Mononuclear cell (primary cell): ENCODE measurements at regions not wholly inside any gene's neighbourhood (a gene's known extent, or its start where the extent isn't known, plus 50 kb on each side); places are given as distances from the start of the nearest gene placed in this dataset.
"Not testable (repeated sequence)": the region's sequence is repeated elsewhere in the genome, so short reads cannot be mapped to it uniquely, and the experiment has no call there.

ENCODE experiments used
- H3K27me3 ChIP-seq: 2 replicates; pipeline ENCODE4 v1.6.0; 2011; ENCODE audit warnings: low read length, control low read depth; ENCODE audit not compliant: insufficient read depth
- H3K4me1 ChIP-seq: 2 replicates; pipeline ENCODE4 v1.5.1; 2011; ENCODE audit warnings: mild to moderate bottlenecking, low read length, control low read depth; ENCODE audit not compliant: insufficient read depth
- H3K4me3 ChIP-seq: 2 replicates; pipeline ENCODE4 v1.5.1; 2011; ENCODE audit warnings: mild to moderate bottlenecking, low read length, moderate library complexity
- H3K9me3 ChIP-seq: 2 replicates; pipeline ENCODE4 v1.5.1; 2011; ENCODE audit warnings: low read depth, mild to moderate bottlenecking, control low read depth, low read length

DNA sequence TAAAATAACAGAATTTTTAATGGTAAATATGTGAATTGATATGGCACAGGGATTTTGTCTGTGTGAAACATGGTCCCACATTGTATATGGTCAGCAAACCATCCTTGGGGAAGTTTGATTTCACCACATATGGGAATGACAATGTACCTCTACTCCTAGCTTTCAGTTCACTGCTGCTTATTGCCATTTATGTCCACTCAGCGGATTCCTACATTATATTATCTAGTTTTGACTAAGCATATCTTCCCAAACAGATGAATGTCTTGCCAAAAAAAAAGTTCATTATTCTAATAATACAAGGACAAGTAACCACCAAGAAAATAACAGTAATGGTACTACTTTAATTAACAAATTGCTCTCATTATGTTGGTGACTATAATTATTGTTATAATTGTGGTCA is 1521.6 kb downstream of the MAT2B start:
- no peak overlapping the region for H3K4me3 ChIP-seq
- no peaks in the 10 kb centered on the region for H3K27me3 ChIP-seq
- no peaks in the 10 kb centered on the region for H3K9me3 ChIP-seq
- no peaks in the 10 kb centered on the region for H3K4me1 ChIP-seq

DNA sequence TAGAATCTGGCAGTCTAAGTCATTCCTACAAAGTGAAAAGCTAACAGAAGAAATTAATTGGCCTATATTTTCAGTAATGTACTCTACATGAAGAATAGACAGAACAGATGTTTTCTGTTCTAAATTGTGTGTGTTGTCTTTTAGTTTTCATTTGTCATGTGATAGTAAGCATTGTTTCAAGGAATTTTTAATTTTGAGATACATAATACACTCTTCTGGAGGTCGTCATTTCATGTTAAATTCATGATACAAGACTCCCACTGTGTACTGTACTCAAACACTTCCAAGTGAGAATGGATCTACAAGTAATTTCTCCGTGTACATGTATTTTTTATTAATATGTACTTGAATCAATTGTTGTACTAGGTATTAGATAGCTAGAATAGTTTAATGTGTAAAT is 1522.9 kb downstream of the MAT2B start:
- Histone ChIP-seq H3K9me3 (no peaks in the 10 kb centered on the region), H3K27me3 (no peaks in the 10 kb centered on the region), H3K4me3 (no peak overlapping the region), H3K4me1 (no peaks in the 10 kb centered on the region)

DNA sequence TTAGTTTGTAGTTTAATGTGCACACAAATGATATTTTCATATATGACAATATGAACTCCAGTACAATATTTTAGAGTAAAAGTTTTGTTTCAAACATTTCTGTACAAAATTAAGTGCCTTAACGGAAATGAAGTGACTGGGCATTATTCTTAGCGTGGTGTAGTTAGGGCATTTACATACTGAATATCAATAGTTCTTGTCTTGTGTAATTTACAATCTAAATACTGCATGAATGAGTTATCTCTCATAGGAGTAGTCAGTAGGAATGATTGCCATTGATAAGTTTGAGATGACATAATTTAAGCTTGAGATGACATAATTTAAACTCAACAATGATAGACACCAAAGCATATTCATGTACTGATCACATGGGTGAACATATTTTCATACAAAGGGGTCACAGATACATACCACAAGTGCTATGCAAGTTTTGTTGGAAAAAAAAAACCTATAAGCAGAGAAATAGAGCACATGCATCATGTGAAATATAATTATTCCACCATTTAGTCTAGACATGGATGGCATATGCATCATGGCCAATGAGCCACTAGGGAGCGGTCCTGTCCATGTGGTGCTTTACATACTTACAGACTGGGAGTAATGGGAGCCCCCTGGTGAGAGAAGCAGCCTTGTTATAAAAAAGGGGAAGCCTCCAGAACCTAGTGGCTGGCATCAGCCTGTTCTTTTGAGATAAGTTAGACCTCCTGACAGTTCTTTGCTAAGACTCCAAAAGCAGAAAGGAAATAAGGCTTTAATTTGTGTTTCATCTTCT is 1523.9 kb downstream of the MAT2B start:
- no peaks in the 10 kb centered on the region for H3K4me1 ChIP-seq
- H3K27me3 ChIP-seq: no peaks in the 10 kb centered on the region
- H3K9me3 ChIP-seq: no peaks in the 10 kb centered on the region
- no peak overlapping the region for H3K4me3 ChIP-seq

DNA sequence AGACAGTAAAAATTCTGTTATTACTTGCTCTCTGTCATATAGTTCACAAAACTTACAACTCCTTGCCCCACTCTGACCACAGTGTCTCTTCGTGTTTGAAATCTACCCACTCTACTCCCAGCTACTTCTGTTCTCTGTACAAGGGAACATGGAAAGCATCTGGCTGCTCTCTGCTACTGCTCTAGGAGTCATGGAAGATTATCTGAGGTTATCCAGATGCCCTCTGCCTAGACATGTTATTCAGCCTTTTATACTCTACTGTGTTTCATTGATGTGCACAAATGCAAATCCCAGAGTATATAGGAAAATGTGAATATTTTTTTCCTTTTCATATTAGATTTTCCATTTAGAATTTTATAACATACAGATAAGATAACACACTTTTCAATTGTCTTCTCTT is 1525.6 kb downstream of the MAT2B start:
- H3K4me3 ChIP-seq: no peak overlapping the region
- no peaks in the 10 kb centered on the region for H3K9me3 ChIP-seq
- H3K4me1 ChIP-seq: no peaks in the 10 kb centered on the region
- no peaks in the 10 kb centered on the region for H3K27me3 ChIP-seq

DNA sequence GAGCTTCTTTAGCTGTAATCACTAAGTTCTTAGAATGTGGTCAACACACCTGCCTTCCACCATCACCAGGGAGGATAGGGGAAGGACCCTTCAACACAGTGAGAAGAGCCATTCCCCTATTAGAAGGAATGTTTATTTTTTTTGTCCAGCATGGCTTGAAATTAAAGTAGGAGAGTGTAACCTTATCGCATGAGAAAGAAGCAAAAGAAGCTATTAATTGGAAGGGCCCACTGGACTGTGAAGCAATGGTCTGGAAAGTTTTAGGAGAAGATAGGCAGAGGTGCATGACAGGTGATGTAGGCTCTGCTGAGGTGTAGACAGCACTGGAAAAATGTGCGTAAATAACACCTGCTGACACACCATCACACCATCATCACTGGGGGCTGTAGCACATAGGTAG is 1526.0 kb downstream of the MAT2B start:
- Histone ChIP-seq H3K4me3 (no peak overlapping the region), H3K9me3 (no peaks in the 10 kb centered on the region), H3K4me1 (no peaks in the 10 kb centered on the region), H3K27me3 (no peaks in the 10 kb centered on the region)

DNA sequence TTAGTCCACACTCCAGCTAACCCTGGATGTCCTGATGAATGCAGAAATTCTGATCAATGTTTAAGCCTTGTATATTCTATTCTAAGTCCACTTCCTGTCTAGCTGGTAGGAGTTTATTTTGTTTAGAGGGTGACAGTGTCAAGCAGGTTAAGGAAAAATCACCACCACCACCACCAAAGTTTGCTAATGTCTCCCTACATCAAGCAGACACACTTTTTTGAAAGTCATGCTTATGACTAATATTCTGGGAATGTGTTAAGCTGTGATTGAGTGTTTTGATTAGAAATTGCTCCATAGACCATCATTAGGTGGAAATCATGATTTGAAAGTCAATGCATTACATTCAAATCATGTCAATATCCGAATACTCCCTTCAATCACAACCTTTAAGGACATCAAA is 1530.1 kb downstream of the MAT2B start:
- no peaks in the 10 kb centered on the region for H3K27me3 ChIP-seq
- no peaks in the 10 kb centered on the region for H3K9me3 ChIP-seq
- no peaks in the 10 kb centered on the region for H3K4me1 ChIP-seq
- no peak overlapping the region for H3K4me3 ChIP-seq

DNA sequence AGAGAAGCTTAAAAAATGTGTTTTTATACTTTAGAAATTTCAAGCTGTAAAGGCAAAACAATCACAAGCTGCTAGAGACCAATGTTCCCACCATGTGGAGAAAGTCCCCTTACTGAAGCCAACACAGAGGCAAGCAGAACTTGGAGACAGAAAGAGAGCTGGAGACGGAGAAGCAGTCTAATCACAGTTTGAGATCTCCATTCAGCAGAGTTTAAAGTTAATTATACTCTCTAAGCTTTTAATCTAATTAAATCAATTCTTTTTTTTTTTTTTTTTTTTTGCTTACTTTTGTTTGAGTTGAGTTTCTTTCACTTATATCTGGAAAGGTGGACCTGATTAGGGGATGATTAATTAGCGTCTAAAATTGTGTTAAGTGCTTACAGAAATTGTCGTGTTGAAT is 1534.3 kb downstream of the MAT2B start:
- Histone ChIP-seq H3K4me3 (no peak overlapping the region), H3K27me3 (no peaks in the 10 kb centered on the region), H3K9me3 (no peaks in the 10 kb centered on the region), H3K4me1 (no peaks in the 10 kb centered on the region)

DNA sequence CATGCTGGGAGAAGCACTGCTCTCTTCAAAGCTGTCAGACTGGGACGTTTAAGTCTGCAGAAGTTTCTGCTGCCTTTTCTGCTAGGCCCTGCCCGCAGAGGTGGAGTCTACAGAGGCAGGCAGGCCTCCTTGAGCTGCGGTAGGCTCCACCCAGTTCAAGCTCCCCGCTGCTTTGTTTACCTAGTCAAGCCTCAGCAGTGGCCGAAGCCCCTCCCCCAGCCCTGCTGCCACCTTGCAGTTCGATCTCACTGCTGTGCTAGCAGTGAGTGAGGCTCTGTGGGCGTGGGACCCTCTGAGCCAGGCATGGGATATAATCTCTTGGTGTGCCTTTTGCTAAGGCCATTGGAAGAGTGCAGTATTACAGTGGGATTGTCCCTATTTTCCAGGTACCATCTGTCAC is 1540.5 kb downstream of the MAT2B start:
- H3K4me3 ChIP-seq, H3K4me1 ChIP-seq, H3K27me3 ChIP-seq, H3K9me3 ChIP-seq: not testable (repeated sequence)

DNA sequence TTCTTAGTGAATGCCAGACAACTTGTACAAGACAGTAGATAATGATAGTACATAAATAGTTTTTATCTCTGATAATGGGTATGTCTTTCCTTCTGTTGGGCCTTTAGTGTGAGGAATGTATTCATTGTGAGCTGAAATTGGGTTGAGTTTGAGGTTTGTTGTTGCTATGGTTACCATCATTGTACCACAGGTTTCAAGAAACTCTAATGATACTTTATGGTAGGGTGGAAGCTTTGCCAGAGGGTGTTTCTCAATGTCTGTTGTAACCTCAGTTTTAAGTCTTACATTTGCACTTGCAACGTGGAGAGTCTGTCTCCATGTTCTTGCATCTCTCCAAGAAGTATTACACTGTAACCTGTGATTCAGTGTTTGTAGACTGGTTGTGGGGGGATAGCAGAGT is 1550.1 kb downstream of the MAT2B start:
- Histone ChIP-seq H3K27me3 (no peaks in the 10 kb centered on the region), H3K9me3 (no peaks in the 10 kb centered on the region), H3K4me1 (no peaks in the 10 kb centered on the region), H3K4me3 (no peak overlapping the region)

DNA sequence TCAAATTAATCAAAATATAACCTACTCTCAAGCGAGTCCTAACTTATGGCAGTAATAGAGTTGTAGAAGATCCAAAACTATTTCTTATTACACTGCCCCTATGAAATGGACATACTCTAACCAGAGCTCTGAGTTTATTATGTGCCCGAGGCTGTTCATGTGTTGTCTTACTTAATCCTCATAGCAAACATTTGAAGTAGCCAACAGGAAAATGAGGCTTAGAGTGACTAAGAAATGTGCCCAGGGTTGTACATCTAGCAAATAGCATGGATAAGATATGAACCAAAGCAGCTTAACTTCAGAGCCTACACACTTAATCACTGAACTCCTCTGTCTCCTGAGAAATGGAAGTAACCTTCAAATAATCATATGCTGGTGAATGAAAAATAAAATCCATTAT is 1551.7 kb downstream of the MAT2B start:
- H3K9me3 ChIP-seq: no peaks in the 10 kb centered on the region
- H3K4me1 ChIP-seq: no peaks in the 10 kb centered on the region
- H3K27me3 ChIP-seq: no peaks in the 10 kb centered on the region
- no peak overlapping the region for H3K4me3 ChIP-seq

DNA sequence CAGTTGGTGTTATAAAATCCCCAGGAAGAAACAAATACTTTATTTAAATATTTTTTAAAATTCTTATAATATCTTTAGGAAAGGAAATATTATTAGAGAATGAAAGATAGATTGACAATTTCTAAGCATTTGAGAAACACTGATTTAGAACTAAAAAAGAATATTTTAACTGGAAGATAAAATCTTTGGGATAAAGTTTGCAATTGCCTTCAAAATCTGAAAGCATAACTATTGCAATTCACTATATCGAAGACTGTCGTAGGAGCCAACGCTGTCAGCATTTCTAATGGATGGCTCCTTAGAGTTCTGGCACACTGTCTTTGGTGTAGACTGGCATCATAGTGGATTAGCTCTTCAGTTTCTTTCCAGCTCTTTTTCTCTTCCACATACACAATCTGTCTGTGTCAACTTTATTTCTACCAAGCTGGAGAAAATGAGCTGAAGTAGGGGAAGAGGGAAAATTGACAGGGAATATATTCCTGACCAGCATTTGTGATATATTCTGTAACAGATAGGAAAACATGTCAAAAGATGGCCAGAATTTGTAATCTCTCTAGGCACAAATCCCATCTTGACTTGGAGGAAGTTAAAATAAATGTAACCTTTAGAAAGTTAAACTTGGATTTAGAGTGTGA is 1561.4 kb downstream of the MAT2B start:
- no peaks in the 10 kb centered on the region for H3K4me1 ChIP-seq
- no peaks in the 10 kb centered on the region for H3K27me3 ChIP-seq
- no peaks in the 10 kb centered on the region for H3K9me3 ChIP-seq
- H3K4me3 ChIP-seq: no peak overlapping the region

DNA sequence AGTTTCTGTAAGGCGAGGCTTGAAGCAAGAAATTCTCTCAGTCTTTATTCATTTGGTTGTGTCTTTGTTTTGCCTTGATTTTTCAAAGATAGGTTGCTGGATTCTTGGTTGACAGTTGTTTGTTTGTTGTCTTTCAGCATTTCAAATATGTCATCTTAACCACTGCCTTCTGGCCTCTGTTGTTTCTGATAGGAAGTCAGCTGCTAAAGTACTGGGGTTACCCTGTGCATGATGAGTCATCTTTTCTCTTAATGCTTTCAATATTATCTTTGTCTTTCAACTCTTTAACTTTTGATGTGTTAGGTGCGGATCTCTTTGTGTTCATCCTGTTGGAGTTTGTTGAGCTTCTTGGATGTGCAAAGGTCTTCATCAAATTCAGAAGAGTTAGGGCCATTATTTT is 1571.3 kb downstream of the MAT2B start:
- Histone ChIP-seq H3K4me3 (no peak overlapping the region), H3K27me3 (no peaks in the 10 kb centered on the region), H3K4me1 (no peaks in the 10 kb centered on the region), H3K9me3 (no peaks in the 10 kb centered on the region)

DNA sequence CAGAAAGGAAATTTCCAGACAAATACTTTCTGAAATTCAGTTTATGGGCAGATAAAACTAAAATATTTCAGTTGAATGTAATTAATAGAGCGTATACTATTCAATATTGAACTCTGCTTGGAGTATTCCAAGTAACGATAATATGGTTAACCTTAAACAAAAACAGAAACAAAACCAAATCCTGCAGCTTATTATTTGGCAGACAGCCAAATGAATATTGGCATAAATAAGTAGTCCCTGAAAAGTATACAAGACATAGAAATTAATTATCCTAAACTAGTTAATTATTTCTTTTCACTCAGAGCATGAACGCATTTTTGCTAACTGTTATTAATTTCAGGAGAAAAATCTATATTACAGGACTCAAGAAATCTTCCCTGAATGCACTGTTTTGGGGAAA is 1574.0 kb downstream of the MAT2B start:
- no peaks in the 10 kb centered on the region for H3K9me3 ChIP-seq
- no peak overlapping the region for H3K4me3 ChIP-seq
- no peaks in the 10 kb centered on the region for H3K4me1 ChIP-seq
- H3K27me3 ChIP-seq: no peaks in the 10 kb centered on the region

DNA sequence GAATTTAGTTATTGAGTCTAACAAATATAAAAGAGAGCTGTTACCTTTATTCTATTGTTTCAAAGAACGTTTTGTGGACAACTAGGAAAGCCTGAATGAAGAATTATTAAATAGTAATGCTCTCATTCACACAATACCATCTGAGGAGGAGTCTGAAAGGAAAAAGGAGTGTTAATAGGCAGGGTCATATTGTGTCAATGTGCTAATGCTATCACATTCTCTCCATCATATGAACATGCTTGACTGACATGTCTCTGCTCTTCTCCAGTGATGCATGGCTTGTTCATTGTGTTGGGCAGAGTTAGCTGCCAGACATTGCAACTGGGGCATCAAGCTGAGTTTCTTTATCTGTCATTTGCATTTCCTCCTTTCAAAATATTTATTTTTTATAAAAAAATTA is 1578.0 kb downstream of the MAT2B start:
- Histone ChIP-seq H3K27me3 (no peaks in the 10 kb centered on the region), H3K4me3 (no peak overlapping the region), H3K4me1 (no peaks in the 10 kb centered on the region), H3K9me3 (no peaks in the 10 kb centered on the region)

DNA sequence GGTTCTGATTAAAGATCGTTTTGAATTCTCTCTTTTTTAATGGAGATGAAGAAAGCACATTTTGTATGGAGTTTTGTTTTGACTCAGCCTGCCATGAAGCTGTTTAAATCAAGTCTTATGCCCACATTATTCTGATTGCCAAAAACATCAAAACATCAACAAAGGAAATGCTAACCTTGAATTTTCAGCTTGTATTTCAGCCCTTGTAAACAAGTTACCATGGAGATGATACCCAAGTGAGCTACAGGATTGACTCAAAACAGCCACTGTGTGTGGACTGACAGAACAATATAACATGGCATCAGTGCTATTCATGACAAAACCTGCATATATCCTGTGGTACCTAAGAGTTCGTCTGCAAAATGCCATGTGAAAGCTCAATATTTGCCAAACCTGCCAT is 1581.0 kb downstream of the MAT2B start:
- H3K4me3 ChIP-seq: no peak overlapping the region
- H3K4me1 ChIP-seq: no peaks in the 10 kb centered on the region
- no peaks in the 10 kb centered on the region for H3K9me3 ChIP-seq
- H3K27me3 ChIP-seq: no peaks in the 10 kb centered on the region

DNA sequence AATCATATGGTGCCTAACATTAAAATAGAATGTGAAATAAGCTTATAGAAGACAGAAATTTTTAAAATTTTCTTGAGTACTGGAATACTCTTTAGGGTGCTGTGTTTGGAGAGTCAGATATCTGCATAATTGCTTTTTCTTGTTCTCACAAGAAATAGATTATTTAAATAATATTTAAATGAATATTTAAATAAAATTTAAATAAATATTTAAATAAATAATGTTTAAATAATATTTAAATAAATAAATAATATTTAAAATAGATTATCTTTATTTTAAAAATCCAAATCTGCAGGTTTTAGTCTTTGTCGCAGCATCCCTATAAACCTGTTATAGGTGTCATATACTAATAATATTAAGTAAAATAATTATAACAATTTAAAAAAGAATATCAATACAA is 1589.4 kb downstream of the MAT2B start:
- Histone ChIP-seq H3K9me3 (no peaks in the 10 kb centered on the region), H3K27me3 (no peaks in the 10 kb centered on the region), H3K4me1 (no peaks in the 10 kb centered on the region), H3K4me3 (no peak overlapping the region)
